IPS DF 6.9 (cell line): ENCODE measurements at regions not wholly inside any gene's neighbourhood (a gene's known extent, or its start where the extent isn't known, plus 50 kb on each side); places are given as distances from the start of the nearest gene placed in this dataset.

Experiments
- DNase-seq: peaks from one replicate; pipeline ENCODE4 v3.0.0-alpha.2; 2013; ENCODE audit warnings: low read depth, low spot score
- H3K27ac ChIP-seq: one replicate; pipeline ENCODE4 v1.5.1; 2013; ENCODE audit warnings: low read length, control low read depth
- H3K27me3 ChIP-seq: 2 replicates; pipeline ENCODE4 v1.6.1; 2013; ENCODE audit warnings: mild to moderate bottlenecking, low read length; ENCODE audit not compliant: control insufficient read depth, insufficient read depth
- H3K36me3 ChIP-seq: 2 replicates; pipeline ENCODE4 v1.6.1; 2013; ENCODE audit warnings: low read length; ENCODE audit not compliant: control insufficient read depth, insufficient read depth
- H3K4me1 ChIP-seq: 2 replicates; pipeline ENCODE4 v1.6.1; 2013; ENCODE audit warnings: low read length; ENCODE audit not compliant: control insufficient read depth, insufficient read depth
- H3K4me3 ChIP-seq: 2 replicates; pipeline ENCODE4 v1.5.1; 2013; ENCODE audit warnings: mild to moderate bottlenecking, low read length
- H3K9me3 ChIP-seq: 2 replicates; pipeline ENCODE4 v1.6.1; 2013; ENCODE audit warnings: low read length, inconsistent platforms; ENCODE audit not compliant: control insufficient read depth, insufficient read depth
- WGBS: extraction: QIAGEN DNeasy Blood & Tissue Kit; methylation state at CpG from one replicate; pipeline ENCODE4 v1.1.7; 2013; ENCODE audit warnings: mixed read lengths, missing lambda C conversion rate; ENCODE audit not compliant: insufficient read length, insufficient coverage; 5-methylcytosine and 5-hydroxymethylcytosine counted together

DNA sequence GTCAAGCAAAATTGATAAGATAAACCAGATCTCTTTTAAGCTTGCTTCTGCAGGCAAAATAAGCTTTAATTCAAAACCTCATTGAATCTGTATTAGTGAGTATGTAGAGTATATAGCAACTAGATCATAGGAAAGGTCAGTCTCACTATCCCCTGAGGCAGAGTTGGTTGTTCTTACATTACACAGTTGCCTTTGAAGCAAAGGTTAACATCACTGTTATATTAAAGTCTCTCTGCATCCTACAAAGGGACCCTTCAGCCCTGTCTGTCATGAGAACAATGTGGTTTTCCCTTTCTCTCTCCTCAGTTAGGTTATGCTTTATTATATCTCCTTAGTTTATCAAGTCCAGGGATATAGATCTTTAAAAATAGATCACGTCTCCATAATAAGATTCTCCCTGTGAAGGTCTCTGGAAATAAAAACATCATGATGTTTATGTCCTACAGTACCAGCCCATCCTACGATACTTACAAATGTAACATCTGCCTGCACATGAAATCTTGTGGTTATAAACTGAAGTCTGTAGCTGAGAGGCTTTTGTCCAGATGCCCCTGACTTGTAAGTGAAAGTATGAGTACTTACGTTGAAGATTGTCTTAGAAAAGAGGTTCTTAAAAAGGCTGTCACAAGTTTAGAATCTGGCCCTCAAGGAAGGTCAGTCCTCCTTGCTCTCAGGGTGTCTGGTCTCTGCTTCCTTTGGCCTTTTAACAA lies 103.6 kb downstream of the VIP start:
- Histone ChIP-seq H3K27ac (no peak overlapping the region), H3K36me3 (no peaks in the 10 kb centered on the region), H3K9me3 (no peaks in the 10 kb centered on the region), H3K27me3 (no peaks in the 10 kb centered on the region), H3K4me3 (no peak overlapping the region), H3K4me1 (no peaks in the 10 kb centered on the region)
- WGBS, result no CpG with 5 or more reads among the region's 3 CpGs
- no peak for DNase-seq

DNA sequence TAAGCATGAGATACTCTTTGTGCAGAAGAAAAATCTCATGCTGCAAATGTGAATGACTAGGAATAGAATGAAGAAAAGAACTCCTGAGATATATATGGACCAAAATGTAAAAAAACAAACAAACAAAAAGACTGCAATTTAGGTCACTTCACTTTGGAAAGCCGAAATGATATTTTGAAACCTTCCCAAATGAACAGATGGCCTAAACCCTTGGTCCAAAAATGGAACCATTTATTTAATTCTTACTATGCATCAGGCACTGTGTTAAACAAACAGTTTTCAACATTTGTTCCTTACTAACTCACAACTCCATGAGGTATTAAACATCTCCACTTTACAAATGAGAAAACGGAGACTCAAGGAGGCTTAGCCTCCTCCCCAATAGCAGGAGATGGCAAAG lies 107.5 kb downstream of the VIP start:
- no peaks in the 10 kb centered on the region for H3K36me3 ChIP-seq
- no peak for DNase-seq
- H3K27ac ChIP-seq, result no peak overlapping the region
- H3K4me3 ChIP-seq, result no peak overlapping the region
- no peaks in the 10 kb centered on the region for H3K9me3 ChIP-seq
- no peaks in the 10 kb centered on the region for H3K27me3 ChIP-seq
- H3K4me1 ChIP-seq, result no peaks in the 10 kb centered on the region
- no CpG with 5 or more reads among the region's 2 CpGs for WGBS

DNA sequence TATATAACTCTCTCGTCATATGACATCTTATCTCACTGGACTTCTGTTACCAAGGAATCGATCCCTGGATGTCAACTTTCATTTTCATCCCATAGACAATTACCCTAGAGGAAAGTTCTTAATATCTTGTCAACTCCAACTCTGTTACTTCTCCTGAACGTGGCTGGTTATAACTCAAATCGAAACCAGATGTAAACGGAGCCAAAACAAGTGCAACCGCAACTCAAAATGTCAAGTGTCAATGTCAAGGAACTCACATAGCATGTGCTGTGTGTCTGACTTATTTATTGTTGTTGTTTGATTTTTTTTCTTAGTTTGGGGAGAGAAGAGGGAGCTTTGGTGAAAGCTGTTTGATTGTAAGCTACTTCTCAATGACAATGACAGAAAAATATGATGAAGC lies 108.6 kb downstream of the VIP start:
- Histone ChIP-seq H3K9me3 (no peaks in the 10 kb centered on the region), H3K4me3 (no peak overlapping the region), H3K4me1 (no peaks in the 10 kb centered on the region), H3K27me3 (no peaks in the 10 kb centered on the region), H3K27ac (no peak overlapping the region), H3K36me3 (no peaks in the 10 kb centered on the region)
- DNase-seq, result no peak
- WGBS, result 100% methylated on average over 1 of the region's 6 CpGs

DNA sequence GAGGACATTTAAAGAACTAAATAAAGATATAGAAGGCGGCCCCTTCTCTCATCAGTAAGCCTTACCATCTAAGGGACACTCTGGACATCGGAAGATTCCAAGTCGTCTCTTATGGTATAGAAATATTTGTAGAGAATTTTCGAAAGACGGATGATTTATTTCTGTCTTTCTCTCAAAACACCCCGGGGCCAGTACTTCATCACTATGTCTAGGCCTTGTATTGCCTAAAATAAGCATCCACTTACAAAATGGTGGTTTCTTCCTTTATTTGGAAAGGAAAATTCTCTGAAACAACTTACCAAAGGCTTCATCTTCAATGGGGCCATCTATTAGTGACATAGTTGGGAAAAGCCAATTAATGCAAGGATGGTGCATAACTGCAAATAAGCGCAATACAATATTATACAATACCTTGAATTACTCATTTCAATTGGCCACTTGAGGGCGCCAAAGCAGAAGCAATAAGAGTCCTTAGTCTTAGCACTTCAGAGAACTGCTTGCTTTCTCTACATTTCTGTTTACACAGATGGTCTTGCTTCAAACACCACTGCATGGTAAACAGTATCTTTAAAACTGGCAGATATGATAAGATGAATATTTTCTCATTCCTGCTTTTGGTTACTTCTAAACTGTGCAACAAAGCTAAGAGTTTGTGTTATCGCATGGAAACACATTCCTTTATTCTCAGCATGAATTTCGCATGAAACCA lies 113.2 kb downstream of the VIP start:
- WGBS, result 100% methylated on average over 1 of the region's 10 CpGs
- Histone ChIP-seq H3K27ac (no peak overlapping the region), H3K36me3 (no peaks in the 10 kb centered on the region), H3K9me3 (no peaks in the 10 kb centered on the region), H3K27me3 (no peaks in the 10 kb centered on the region), H3K4me1 (no peaks in the 10 kb centered on the region), H3K4me3 (no peak overlapping the region)
- DNase-seq, result peak; percentile 29

DNA sequence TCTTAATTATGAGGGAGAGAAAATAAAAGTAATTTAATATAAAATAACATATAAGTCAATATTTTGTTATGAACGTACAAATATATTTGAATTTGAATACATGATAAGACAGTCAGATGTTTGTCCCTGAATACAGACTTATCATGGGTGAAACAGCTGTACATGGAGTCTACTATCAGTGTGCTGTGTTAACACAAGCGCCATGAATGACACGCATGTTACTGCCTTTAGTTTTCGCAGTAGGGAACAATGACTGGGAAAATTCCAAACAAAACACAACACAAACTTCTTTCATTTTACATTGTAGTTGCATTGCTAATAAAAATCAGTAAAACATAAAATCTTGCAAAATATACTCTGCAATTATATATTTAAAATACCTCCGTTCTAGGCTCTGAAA lies 108.6 kb downstream of the FBXO5 start:
- no CpG with 5 or more reads among the region's 5 CpGs for WGBS
- no peaks in the 10 kb centered on the region for H3K4me1 ChIP-seq
- no peak for DNase-seq
- H3K27me3 ChIP-seq, result no peaks in the 10 kb centered on the region
- H3K36me3 ChIP-seq, result no peaks in the 10 kb centered on the region
- H3K4me3 ChIP-seq, result no peak overlapping the region
- H3K9me3 ChIP-seq, result no peaks in the 10 kb centered on the region
- H3K27ac ChIP-seq, result no peak overlapping the region

DNA sequence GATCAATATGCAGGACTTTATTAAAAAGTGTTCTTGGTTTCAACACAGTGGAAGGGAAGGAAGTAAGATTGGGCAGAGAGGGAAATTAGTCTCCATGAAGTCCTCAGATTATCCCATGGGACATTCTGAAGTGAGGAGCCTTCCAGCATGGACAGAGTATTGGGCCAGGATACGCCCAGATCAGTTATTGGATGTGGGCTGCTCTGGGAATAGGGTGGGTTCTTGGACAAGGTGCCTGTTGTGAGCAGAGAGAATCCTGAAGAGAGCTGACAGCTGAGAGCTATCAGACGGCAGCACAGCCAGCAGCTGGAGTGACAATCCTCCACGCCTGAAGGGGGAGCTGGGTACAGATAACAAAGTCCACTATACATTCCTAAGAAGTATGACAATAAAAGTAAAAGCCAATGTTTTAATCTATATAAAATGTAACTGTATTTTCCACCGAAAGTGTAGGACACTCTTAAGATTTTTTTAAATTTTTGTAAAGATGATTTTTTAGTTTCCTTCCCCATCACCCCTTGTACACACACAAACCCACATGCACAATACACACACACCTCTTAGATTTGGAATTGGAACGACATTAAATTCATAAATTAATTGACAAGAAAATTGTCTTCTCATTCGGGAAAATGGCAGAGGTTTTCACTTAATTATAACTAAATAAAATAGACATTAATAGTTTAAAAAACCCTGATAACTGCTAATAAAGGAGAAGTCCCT lies 107.8 kb downstream of the FBXO5 start:
- Histone ChIP-seq H3K27ac (no peak overlapping the region), H3K36me3 (no peaks in the 10 kb centered on the region), H3K27me3 (no peaks in the 10 kb centered on the region), H3K4me1 (no peaks in the 10 kb centered on the region), H3K9me3 (no peaks in the 10 kb centered on the region), H3K4me3 (no peak overlapping the region)
- no peak for DNase-seq
- no CpG with 5 or more reads among the region's 6 CpGs for WGBS

DNA sequence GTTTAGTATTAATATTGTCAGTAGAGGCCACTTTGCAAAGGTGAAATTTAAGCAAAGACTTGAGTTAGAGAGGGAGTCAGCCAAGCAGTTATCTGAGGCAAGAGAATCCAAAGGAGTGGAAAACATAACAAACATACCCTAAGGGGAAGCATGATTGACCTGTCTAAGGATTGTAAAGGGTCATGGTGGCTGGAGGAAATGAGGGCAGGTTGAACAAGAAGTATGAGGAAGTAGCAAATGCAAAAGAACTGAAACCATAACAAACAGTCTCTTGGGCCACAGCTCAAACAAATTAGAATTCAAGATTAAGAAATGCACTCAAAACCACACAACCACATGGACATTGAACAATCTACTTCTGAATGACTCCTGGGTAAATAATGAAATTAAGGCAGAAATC lies 103.2 kb downstream of the FBXO5 start:
- Histone ChIP-seq H3K4me3 (no peak overlapping the region), H3K27me3 (no peaks in the 10 kb centered on the region), H3K27ac (no peak overlapping the region), H3K9me3 (peaks cover 1% of the 10 kb centered on the region; the same call in 1 of the 2 replicates), H3K4me1 (no peaks in the 10 kb centered on the region), H3K36me3 (no peaks in the 10 kb centered on the region)
- no peak for DNase-seq

DNA sequence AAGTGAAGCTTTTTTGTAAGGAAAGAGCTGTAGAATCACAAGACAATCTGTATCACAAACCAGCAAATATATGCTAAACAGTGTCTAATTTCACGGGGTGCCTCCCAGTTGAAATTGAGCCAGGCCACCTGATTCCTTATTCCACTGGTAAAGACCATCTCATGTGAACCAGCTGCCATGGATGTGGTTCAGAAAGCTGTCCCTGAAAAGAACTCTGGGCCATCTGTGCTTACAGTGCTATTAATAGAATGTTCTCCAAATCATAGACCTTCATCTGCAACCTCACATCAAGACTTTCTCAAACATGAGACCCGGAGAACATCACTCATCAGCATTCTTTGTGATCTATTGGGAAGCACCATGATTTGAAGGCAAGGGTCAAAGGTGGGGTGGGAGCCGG lies 89.7 kb downstream of the FBXO5 start:
- Histone ChIP-seq H3K4me1 (no peaks in the 10 kb centered on the region), H3K27me3 (no peaks in the 10 kb centered on the region), H3K4me3 (no peak overlapping the region), H3K27ac (no peak overlapping the region), H3K36me3 (no peaks in the 10 kb centered on the region), H3K9me3 (no peaks in the 10 kb centered on the region)
- no CpG with 5 or more reads among the region's 3 CpGs for WGBS
- no peak for DNase-seq

DNA sequence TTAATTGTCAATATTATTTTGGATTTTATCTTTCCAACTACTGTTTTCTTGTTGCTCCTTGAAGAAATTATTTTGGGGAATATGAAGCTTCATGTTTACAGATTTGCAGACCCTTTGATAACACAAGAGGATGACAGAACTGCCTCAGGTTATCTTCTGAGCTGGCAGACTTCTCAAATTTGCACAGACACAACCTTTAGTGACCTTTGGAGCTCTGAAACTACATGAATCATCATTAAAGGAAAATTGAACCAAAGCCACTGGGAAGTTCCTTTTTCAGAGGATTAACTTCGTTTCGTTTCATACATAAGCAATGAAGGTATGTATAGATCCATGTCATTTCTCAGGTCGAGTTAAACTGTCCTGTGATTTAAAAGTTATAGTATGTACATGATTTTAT lies 85.9 kb downstream of the FBXO5 start:
- no peak for DNase-seq
- no CpG with 5 or more reads among the region's 3 CpGs for WGBS
- Histone ChIP-seq H3K4me3 (no peak overlapping the region), H3K4me1 (no peaks in the 10 kb centered on the region), H3K27ac (no peak overlapping the region), H3K9me3 (no peaks in the 10 kb centered on the region), H3K36me3 (no peaks in the 10 kb centered on the region), H3K27me3 (no peaks in the 10 kb centered on the region)

DNA sequence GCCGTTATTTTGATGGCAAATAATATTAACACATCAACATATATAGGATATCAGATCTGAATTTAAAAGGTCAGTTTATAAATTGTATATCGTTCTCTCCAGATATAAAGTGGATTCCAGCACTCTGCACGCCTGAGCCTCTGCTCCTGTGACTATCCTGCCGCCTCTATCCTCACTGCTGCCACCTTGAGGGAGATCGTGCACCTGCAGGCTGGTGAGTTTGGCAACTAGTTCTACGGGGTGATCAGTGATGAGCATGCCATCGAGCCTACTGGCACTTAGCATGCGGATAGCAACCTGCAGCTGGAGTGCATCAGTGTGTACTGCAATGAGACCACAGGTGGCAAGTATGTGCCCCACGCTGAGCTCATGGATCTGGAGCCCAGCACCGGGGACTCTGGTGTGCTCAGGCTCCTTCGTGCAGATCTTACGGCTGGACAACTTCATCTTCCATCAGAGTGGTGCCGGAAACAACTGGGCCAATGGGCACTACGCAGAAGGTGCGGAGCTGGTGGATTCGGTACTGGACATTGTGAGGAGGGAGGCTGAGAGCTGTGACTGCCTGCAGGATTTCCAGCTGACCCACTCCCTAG lies 84.9 kb downstream of the FBXO5 start:
- Histone ChIP-seq H3K27ac (no peak overlapping the region), H3K4me1 (no peaks in the 10 kb centered on the region), H3K4me3 (no peak overlapping the region), H3K27me3 (peaks cover 4% of the 10 kb centered on the region; the same call in 1 of the 2 replicates), H3K9me3 (no peaks in the 10 kb centered on the region), H3K36me3 (no peaks in the 10 kb centered on the region)
- WGBS, result no CpG with 5 or more reads among the region's 16 CpGs
- peak; percentile 54 for DNase-seq
